ENCODE measurements at regions not wholly inside any gene's neighbourhood (a gene's known extent, or its start where the extent isn't known, plus 50 kb on each side); places are given as distances from the start of the nearest gene placed in this dataset.
A peak's percentile ranks its signal among the peaks of the same experiment; 100 is the strongest.

- DNase-seq: no peak
Measured at GRCh38 chr12:91418221-91419090, 235.8 kb upstream of the DCN start.

GRCh38 chr12:91417650-91418049 lies 235.0 kb upstream of the DCN start:
- DNase-seq: no peak

- no peak for DNase-seq
Measured at GRCh38 chr12:91414636-91415035, 232.0 kb upstream of the DCN start.

- no peak for DNase-seq
Measured at GRCh38 chr12:91413581-91414546, 231.2 kb upstream of the DCN start.

GRCh38 chr12:91406920-91407341 lies 224.3 kb upstream of the DCN start:
- no peak for DNase-seq

GRCh38 chr12:91404441-91404840 lies 221.8 kb upstream of the DCN start:
- peak; percentile 24 for DNase-seq

GRCh38 chr12:91401190-91401589 lies 218.6 kb upstream of the DCN start:
- DNase-seq: no peak

GRCh38 chr12:91400271-91400670 lies 217.7 kb upstream of the DCN start:
- no peak for DNase-seq

GRCh38 chr12:91397866-91398532 lies 215.4 kb upstream of the DCN start:
- DNase-seq: no peak

GRCh38 chr12:91396293-91396692 lies 213.7 kb upstream of the DCN start:
- DNase-seq: no peak

- DNase-seq: no peak
Measured at GRCh38 chr12:91395628-91396135, 213.1 kb upstream of the DCN start.

GRCh38 chr12:91394903-91395302 lies 212.3 kb upstream of the DCN start:
- no peak for DNase-seq

- no peak for DNase-seq
Measured at GRCh38 chr12:91388573-91388972, 206.0 kb upstream of the DCN start.

- no peak for DNase-seq
Measured at GRCh38 chr12:91387461-91388134, 205.0 kb upstream of the DCN start.

- DNase-seq: no peak
Measured at GRCh38 chr12:91384806-91385205, 202.2 kb upstream of the DCN start.

- DNase-seq: no peak
Measured at GRCh38 chr12:91384366-91384765, 201.7 kb upstream of the DCN start.

GRCh38 chr12:91383099-91383498 lies 200.5 kb upstream of the DCN start:
- no peak for DNase-seq

GRCh38 chr12:91382081-91382543 lies 199.5 kb upstream of the DCN start:
- DNase-seq: peak; percentile 81

- DNase-seq: peak; percentile 96
Measured at GRCh38 chr12:91381309-91381804, 198.7 kb upstream of the DCN start.

- DNase-seq: no peak
Measured at GRCh38 chr12:91380631-91381030, 198.0 kb upstream of the DCN start.

- no peak for DNase-seq
Measured at GRCh38 chr12:91379051-91379775, 196.6 kb upstream of the DCN start.
